ENCODE measurements at regions not wholly inside any gene's neighbourhood (a gene's known extent, or its start where the extent isn't known, plus 50 kb on each side); places are given as distances from the start of the nearest gene placed in this dataset.

DNA sequence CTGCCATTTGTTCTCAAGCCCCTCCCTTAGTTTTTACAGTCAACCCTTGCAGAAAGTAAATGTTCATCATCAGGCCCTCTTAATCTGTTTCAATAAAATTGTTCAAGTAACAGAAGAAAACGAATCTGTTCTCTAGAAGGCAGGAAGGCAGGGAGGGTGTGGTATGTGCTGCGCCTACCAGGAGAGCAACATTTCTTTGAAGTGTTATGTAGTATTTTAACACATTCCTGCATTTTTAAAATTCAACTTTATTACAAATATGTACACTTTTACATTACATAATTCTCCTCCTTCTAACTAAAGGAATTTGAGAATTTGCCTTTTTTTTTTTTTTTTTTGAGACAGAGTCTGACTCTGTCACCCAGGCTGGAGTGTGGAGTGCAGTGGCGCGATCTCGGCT lies 657.8 kb downstream of the MCTP2 start (continued):
- TF ChIP-seq, protein P1, sequence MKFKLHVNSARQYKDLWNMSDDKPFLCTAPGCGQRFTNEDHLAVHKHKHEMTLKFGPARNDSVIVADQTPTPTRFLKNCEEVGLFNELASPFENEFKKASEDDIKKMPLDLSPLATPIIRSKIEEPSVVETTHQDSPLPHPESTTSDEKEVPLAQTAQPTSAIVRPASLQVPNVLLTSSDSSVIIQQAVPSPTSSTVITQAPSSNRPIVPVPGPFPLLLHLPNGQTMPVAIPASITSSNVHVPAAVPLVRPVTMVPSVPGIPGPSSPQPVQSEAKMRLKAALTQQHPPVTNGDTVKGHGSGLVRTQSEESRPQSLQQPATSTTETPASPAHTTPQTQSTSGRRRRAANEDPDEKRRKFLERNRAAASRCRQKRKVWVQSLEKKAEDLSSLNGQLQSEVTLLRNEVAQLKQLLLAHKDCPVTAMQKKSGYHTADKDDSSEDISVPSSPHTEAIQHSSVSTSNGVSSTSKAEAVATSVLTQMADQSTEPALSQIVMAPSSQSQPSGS (IDR thresholded peaks at IDR 0.05; ENCODE audit: low read length) = no peak

Measured in H1 (cell line).